SIG-M5 (cell line): ENCODE measurements at regions not wholly inside any gene's neighbourhood (a gene's known extent, or its start where the extent isn't known, plus 50 kb on each side); places are given as distances from the start of the nearest gene placed in this dataset.

ENCODE experiments used
- DNase-seq: peaks from one replicate; lab custom pipeline; 2025; lab: John Stamatoyannopoulos, UW

DNA sequence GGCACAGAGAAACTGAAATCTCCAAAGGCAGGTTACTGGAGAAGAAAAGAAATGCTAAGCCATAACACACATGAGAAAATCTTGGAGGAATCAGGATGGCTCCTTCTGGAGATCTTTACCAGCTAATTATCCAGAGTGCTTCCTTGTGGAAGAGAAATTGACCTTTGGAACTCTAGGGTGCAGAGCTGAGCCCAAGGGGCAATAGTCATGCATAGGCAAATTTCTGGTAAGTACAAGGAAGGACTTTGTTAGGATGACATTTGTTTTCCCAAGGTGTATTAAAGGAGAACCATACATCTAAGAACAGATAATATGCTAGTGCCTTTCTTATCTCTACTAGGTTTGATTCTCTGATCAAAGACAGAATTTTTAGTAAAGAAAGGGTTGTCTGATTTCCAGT, 670.6 kb downstream of the DHX35 start:
- DNase-seq = no peak

DNA sequence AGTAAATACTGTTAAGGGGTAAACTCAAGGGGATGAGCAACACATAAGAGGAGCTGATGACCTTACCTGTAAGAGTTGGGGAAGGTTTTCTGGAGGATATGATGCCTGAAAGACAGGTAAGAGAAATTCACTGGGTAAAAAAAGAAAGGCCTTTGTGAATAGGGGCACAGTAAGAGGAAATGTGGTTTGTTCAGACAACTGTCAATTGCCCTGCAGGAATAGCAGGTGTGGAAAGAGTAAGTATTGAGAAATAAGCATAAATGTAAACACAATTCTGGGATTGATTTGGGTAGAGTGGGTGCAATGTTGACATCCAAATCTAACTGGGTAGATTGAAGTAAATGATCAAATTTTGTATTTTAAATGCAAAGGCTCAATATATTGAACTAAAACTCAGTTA, 670.0 kb downstream of the DHX35 start:
- DNase-seq = no peak

DNA sequence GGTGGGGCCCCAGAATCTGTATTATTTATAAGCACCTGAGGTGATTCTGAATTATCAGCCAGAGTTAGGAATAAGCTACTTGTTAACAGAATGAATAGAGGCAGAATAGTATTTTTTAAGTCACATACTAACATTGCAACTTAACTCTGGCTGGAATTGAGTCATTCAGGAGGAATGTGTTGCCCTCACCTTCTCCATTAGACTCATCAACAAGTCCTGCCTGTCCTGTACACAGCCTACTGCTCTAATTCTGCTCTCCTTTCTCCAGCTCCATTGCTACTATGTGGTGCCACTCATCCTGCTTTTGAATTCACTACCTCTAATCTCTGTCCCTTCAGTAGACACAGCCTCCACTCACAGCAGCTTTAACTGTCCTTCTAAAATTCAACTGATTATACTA, 669.4 kb downstream of the DHX35 start:
- DNase-seq = no peak

DNA sequence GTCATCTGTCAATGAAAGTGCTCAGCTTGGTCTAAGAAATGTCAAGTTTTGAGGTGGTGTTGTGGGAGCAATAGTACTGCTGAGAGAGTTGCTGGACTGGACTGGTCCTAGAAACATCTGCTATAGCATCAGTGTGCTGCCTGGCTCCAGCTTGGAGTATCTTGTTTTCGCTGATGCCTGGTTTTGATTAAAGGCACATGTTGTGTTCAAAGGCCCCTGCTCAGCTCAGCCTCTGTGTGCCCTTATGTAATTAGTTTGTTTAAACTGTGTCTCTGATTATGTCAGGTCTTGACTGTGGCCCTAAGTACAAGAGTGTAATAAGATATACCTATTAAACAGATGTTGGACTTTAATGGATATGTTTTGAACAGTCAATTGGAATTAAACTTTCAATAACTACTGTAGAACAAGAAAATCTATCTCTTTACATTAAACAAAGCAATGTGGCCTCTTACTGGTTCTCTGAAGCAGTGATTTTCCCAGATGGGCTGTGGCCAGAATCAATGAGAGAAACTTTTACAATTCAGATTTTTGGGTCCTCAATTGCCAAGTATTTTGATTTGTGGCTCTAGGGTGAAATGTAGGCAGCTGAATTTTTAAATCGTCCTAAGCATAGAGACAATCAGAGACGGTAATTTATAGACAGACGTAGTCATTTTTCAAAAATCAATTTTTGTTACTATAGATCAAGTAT, 668.2 kb downstream of the DHX35 start:
- DNase-seq = no peak

DNA sequence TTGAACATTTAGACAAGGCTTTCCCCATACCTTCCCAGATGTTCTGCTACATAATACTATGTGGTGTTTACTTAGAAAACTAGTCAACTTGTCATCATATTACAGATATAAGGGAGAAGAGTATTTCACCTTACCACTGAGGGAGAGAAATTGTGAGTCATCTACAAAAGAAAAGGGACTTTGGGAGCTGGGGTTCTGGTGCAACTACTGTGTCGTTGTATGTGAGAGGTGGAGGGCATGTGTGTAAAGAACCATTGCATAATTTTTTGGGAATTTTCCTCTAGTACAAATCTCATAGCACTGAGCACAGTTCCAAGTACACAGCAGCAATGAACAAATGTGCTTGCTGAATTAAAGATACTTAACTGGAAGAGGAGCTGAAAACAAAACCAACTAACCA, 665.6 kb downstream of the DHX35 start:
- no peak for DNase-seq

DNA sequence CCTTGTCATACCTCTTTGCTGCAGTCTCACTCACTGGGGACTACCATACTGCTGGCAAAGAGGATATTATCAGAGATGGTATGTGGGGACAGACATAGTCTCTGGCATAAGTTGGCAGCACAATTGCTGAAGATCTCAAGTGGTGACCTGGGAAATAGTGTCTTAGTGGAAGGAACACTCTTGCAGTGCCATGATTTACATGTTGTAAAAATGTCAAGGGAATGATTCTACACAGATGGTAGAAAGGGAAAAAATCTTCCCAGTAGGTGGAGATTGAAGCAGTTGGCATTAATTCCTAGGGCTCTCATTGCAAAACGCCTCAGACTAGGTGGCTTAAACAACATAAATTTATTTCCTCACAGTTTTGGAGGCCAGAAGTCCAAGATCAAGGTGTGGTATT, 662.2 kb downstream of the DHX35 start:
- no peak for DNase-seq

DNA sequence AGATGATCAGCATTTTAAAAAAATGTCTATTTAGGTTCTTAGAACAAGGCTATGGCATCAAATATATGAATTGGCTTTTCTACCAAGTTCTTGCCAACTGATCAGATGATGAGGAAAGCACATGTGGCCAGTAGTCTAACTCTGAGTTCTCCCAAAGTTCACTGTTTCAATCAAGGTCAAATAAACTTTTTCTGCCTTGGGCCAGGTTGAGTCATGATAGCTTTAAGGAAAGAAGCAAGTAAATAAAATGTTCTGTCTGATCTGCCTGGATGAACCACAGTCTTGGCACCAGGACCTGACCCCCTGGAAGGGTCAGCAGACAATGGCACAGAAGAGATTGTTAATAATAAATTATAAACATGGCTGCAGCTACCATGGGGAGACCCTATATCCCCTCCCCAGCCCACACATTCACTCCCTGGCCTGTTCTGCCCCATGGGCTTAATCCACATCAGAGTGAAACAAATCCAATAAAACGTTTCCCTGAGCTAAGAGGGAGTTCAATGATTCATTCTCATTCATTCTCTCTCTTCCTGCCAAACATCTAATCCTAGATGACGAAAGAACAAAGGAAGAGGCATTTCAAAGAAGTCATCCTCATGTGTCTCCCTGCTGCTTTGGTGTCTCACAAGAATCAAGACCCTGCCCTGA, 661.6 kb downstream of the DHX35 start:
- no peak for DNase-seq

DNA sequence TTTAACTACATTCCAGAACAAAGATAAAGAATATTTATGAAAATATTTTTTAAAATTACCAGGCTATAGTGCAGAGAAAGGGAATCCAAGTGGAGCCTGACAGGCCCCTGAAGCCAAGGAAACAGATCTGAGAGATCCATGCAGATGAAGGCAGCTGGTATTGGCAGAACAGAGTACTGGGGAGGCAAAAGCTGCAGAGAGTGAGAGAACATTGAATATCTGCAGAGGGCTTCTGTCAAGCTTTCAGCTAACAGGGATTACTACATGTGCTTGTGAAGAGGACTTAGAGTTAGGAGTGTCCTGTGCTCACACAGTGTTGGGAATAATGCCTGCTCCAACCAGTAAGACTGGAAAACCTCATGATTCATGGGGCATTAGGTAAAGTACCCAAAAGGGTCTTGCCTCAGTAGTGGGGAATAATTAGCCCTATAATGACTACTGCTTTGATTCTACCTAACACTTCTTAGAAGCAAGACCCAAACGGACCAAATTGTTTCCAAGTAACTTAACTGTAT, 657.2 kb downstream of the DHX35 start:
- no peak for DNase-seq

DNA sequence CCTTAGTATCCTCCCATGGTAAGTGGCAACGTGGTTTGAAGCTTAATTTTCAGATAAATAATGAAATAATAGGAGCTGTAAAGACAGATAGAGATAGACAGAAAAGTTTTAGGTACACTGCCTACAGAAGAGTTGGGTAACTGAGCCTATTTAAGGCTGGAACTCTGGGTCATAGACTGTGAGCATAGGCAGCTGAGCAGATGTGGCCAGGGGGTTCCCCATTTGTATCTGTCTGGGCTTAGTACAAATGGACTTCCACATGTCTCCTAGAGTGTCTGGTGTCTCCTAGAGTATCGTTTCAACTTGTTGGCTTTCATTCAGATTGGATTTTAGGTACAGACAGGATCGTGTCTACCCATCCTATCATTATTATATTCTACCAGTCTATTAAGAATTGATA, 649.8 kb downstream of the DHX35 start:
- no peak for DNase-seq

DNA sequence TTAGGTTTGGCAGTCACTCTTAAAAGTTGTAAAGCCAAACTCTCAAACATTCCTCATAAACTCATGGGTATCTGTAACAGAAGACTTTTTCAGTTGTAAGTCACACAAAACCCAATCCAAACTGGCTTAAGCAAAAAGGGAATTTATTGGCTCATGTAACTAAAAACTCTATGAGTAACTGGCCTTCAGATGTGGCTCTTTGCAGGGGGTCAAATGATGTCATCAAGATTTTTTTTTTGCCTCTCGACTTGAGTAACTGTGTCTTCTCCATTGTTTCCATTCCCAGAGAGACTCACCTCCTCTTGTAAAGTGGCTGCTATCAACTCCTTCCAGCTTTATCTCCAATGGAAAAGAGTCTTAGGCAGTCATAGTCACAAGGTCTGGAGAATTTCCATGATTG, 645.0 kb downstream of the DHX35 start:
- DNase-seq = no peak

DNA sequence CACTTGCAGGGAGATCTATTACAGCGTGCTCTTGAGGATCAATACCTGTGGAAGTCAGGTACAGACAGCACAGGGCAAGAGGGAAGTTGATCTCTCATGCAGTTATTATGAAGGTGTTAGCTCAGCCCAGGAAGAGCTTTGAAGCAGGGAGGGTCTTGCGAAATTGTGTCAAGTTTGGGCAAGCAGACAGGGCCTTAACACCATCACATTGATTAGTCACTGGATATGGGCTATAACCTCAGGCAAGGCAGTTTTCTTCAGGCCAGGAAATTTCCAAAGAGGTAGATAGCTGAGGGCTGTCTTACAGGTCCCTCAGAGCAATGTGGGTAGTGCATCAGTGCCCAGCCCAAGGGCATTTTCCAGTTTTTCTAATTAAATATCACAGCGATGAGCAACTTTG, 643.8 kb downstream of the DHX35 start:
- no peak for DNase-seq

DNA sequence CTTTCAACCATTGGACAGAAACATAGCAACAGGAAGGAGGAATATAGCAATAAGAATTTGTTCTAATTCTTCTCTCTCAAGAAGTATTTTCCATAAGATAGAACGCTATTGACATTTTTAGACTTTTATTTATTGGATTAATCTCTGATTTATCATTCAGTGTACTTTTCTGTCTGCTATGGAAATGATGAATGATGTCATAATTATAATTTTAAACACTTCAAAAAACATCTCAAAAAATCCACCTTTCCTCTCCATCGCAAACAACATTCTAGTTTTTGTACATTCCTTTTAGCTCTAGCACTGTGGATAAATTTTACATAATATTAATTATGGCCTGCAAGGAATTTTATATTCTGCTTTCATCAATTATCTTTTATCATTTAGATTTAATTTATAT, 643.2 kb downstream of the DHX35 start:
- no peak for DNase-seq

DNA sequence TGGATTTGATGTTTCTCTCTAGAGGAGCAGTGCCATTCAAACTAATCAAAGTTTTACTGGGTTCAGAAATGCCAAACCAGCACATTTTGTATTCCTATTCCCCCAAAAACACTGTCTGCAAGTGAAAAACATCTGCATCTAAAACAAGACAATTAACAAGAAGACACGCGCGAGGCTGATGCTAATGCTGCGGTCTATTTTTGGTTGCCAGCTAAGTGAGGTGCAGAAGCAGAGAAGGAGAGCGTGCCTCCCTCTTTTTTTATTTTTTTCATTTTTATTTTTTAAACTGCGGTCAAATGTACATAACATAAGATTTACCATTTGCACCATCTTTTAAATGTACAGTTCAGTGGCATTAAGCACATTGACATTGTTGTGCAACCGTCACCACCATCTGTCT, 641.1 kb downstream of the DHX35 start:
- no peak for DNase-seq

DNA sequence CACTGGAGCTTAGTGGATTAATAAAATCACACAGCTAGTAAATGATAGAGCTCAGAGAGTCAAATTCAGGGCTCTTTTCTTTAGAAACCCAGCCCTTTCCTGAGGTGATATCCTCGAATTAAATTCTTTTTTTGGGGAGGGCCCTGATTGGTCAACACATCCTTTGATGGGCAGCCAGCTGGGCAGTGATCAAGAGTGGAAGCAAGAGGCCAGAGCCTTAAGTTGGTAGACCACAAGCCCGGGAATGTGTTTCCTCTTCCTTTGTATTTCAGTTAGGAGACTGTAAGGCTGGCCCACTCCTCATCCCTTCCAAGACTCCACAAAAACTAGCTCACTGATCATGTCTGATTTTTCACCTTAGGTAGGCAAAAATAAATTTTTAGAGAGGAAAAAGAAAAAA, 640.5 kb downstream of the DHX35 start:
- no peak for DNase-seq

DNA sequence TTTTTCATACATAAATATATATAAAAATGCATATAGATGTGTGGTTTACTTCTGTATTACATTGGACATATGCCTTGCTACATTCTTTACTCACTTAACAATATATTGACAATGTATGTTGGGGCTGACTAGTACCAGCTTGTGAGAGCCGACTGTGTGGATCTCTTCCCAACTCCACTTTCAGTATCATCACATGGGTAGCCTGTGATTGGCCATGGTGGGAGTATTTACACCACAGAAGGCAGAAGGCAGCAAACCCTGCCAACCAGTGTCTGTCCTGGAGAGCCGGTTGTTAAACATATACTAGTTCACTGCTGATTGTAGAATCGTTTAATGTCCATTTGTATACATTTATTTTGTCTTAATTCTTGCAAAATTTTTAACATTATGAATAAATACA, 638.7 kb downstream of the DHX35 start:
- no peak for DNase-seq

DNA sequence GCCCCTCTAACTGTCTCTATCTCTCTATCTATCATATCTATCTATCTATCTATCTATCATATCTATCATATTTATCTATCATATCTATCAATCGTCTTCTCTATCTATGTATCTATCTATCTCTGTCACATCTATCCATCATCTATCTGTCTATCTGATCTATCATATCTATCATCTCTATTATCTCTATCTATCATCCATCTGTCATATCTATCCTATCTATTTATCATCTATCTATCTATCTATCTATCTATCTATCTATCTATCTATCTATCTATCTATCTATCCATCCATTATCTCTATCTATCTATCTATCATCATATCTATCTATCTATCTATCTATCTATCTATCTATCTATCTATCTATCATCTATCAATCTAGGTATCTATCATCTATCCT, 638.0 kb downstream of the DHX35 start:
- DNase-seq = no peak

DNA sequence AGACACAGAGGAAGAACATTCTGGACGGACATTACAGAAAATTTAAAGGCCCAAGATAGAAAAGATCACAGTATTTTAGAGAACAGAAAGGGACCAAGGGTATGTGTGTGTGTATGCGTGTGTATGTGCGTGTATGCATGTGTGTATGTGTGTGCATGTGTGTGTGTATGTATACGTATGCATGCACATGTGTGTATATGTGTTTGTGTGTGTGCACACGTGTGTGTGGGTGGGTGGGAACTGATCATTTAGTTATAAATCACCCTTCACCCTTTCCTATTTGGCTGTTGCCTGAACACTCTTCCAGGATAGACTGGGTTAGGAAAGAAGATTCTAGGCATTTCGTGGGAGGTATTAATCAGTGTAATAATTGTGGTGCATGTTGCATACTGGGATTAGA, 634.4 kb downstream of the DHX35 start:
- DNase-seq = no peak

DNA sequence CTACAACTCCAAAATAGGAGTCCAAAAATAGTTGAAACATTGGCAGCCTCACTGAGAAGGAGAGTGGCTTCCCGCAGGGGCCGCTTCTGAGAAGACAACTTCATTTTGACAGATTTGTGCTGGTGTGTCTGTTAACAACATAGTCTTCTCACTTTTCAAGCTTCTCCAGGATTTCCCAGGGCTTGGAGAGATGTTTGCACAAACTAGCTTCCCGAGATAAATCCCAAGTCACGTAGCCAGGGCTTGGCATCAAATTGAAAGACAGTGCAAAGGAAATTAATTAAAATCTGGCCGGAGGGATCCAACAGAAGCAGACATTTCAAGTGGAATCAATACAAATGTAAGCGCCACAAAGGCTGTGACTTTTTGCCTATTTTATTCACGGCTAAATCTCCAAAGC, 630.2 kb downstream of the DHX35 start:
- no peak for DNase-seq

DNA sequence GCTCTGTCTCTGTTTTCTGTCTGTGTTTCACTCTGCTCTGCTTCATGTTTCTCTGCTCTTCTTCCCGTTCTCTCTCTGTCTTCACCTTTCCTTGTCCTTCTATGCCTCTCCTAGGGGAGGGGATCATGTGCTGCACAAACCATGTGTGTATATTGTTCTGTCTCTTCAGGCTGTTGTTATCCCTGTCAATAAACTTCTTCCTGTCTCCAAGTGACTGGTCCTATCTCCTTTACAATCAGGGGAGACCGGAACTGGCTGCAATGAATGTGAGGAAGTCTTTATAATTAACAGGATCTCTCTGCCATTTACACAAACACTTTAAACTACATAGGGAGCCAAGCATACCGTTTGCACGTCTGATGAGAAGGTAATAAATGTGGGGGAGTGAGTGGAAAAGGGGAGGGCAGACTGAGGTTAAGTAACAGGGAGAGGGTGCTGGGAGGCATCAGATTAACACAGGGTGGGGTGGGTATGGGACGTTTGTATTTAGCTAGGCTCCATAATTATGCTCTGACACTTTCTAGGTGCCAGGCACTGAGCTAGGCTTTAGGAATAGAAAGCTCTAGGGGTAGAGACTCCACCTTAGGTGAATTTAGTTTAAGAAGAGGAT, 626.1 kb downstream of the DHX35 start:
- no peak for DNase-seq

DNA sequence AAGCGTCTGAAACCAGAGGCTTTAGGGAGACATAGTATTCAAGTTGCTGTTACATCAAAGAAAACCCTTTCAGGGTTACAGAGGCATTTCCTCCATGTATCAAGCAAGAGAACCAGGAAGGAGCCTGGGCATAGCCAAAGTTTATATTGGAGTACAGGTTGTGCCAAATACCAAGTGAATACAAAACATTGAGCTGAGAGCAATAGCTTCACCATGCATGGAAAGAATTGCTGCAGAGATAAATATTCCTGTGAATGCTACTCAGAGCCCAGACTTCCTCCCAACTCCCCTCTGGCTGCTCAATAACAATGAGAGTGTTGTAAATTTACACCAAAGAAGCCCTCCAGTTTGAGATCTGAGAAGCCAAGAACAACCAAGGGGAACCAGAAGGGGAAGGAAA, 618.9 kb downstream of the DHX35 start:
- no peak for DNase-seq

DNA sequence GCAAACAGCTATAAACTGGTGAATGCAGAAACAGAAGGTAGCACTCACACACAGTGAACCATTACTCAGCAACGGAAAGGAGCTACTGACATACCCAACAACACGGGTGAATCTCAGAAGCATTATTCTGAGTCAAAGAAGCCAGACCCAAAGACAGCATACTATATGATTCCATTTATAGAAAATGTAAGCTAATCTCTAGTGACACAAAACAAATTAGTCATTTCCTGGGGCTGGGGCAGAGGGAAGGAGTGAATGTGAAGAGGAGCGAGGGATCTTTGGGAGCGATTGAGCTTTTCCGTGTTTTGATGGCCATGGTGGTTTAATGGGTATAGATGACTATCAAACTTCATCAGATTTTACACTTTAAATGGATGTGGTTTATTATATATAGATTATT, 614.6 kb downstream of the DHX35 start:
- DNase-seq = no peak

DNA sequence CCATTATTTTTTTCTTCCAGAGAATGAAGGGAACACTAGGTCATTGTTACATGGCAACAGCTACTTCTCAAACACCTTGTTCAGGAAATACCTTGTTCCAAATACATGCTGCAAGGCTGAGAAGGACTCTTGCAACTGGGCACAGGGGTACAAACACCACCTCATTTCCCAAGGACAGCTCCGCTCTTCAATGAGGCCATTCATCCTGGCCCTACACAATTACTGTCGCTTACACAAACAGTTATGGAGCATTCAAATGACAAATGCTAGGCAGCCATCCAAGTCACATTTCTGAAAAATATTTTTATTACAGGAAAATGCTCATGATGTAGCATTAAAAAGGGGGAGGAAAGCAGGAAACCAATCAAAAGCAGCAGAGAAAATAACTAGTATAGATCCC, 611.9 kb downstream of the DHX35 start:
- no peak for DNase-seq

DNA sequence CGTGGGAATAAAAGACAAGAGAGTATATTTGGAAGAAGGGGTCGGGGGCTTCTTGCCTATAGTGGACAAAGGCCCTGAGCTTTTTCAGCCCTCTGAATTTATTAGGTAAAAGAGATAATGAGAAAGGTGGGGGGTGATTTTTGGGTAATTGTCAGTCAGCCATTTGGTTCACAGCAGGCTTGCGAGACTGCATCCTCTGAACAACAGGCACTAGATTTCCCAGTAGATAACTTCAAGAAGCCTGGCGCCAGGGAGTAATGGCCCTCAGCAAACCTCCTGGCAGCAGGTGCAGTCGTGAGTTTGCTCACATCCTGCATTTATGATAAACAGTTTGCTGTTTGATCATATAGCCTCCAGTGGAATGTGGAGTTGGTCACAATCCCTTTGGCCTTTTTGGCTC, 609.0 kb downstream of the DHX35 start:
- no peak for DNase-seq

DNA sequence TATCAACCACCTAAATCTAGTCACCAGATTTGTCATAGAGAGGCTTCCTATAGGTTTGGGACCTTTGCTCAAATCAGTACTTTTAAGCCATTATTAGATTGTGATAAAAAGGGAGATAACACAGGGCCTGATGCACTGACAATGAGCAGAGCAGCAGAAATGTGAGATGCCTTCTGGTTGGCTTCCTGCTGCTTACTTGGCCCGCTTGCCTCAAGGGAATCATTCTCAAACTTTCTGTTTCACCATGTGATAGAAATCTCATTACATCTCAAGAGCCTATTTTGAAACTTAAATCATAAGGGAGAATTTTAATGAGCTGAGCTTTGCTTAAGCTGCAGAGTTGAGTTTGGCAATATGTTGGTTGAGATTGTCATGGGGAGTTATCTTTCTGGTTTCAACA, 606.0 kb downstream of the DHX35 start:
- no peak for DNase-seq
